Stimulated activated naive CD8-positive, alpha-beta T cell treated with anti-CD3 and anti-CD28 coated beads, Interleukin-15, Interleukin-2, amounts not matched to agents 100 ng/mL and 50 ng/mL, for 24 hours (primary cell): ENCODE measurements at regions not wholly inside any gene's neighbourhood (a gene's known extent, or its start where the extent isn't known, plus 50 kb on each side); places are given as distances from the start of the nearest gene placed in this dataset.

Experiments used
- H3K27ac Mint-ChIP-seq: one replicate; pipeline ENCODE4 v1.8.0; 2021; ENCODE audit warnings: mild to moderate bottlenecking, mixed read lengths
- H3K27me3 Mint-ChIP-seq: one replicate; pipeline ENCODE4 v1.8.0; 2021; ENCODE audit warnings: mixed read lengths
- H3K36me3 Mint-ChIP-seq: one replicate; pipeline ENCODE4 v1.8.0; 2021; ENCODE audit warnings: low read depth, mixed read lengths
- H3K4me1 Mint-ChIP-seq: one replicate; pipeline ENCODE4 v1.8.0; 2021; ENCODE audit warnings: low read depth, mixed read lengths
- H3K4me3 Mint-ChIP-seq: one replicate; pipeline ENCODE4 v1.8.0; 2021; ENCODE audit warnings: mild to moderate bottlenecking, mixed read lengths
- H3K9me3 Mint-ChIP-seq: one replicate; pipeline ENCODE4 v1.8.0; 2021; ENCODE audit warnings: mixed read lengths

DNA sequence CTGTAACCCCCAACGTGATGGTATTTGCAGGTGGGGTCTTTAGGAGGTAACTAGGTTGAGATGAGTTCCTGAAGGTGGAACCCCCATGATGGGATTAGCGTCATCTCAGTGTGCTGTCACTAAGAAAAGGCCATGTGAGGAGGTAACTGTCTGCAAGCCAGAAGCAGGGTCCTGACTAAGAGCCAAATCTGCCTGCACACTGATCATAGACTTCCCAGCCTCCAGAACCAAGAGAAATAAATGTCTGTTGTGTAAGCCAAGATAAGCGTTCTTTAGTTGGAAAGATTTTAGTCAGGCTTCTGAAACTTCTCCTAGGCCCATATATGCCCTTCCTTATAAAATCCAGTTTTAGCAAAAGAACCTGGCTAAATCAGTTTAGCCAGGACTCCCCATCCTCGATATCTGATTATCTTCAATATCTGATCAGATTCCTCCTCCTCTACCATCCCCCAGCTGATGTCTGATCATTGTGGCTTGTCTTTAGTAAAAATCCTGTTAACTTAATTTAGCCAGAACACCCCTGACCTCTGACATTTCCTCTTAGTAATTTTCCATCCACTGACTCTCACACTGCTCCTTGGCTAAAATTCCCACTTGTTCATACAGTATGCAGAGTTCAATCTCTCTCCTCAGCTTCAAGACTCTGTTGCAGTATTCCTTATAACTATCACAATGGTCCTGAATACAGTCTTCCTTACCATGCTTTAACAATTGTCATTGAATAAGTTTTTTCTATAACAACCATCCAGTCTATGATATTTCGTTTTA lies 835.4 kb upstream of the PHF14 start:
- H3K4me3 Mint-ChIP-seq = no peak overlapping the region
- H3K4me1 Mint-ChIP-seq = no peaks in the 10 kb centered on the region
- no peak overlapping the region for H3K27ac Mint-ChIP-seq
- peaks cover 5% of the 10 kb centered on the region for H3K9me3 Mint-ChIP-seq
- H3K36me3 Mint-ChIP-seq = no peaks in the 10 kb centered on the region
- H3K27me3 Mint-ChIP-seq = no peaks in the 10 kb centered on the region

DNA sequence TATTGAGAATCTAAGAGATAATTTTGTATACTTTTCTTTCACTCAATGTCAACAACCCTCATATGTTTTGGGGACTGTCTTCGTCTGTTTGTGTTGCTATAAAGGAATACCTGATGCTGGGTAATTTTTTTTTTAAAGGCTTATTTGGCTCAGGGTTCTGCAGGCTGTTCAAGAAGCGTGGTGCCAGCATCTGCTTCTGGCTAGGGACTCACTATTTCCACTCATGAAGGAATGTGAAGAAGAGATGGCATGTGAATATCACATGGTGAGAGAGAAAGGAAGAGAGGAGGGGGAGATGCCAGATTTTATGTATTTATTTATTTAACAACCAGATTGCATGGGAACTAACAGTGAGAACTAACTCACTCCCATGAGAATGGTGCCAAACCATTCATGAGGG lies 827.4 kb upstream of the PHF14 start:
- H3K27me3 Mint-ChIP-seq = no peaks in the 10 kb centered on the region
- H3K9me3 Mint-ChIP-seq = no peaks in the 10 kb centered on the region
- no peaks in the 10 kb centered on the region for H3K36me3 Mint-ChIP-seq
- H3K4me3 Mint-ChIP-seq = no peak overlapping the region
- H3K27ac Mint-ChIP-seq = no peak overlapping the region
- no peaks in the 10 kb centered on the region for H3K4me1 Mint-ChIP-seq

GRCh38 chr7:10156972-10157371 lies 816.7 kb upstream of the PHF14 start:
- H3K9me3 Mint-ChIP-seq = peaks cover 12% of the 10 kb centered on the region
- no peak overlapping the region for H3K4me3 Mint-ChIP-seq
- no peak overlapping the region for H3K27ac Mint-ChIP-seq
- no peaks in the 10 kb centered on the region for H3K27me3 Mint-ChIP-seq
- no peaks in the 10 kb centered on the region for H3K4me1 Mint-ChIP-seq
- no peaks in the 10 kb centered on the region for H3K36me3 Mint-ChIP-seq

- H3K4me1 Mint-ChIP-seq = no peaks in the 10 kb centered on the region
- H3K9me3 Mint-ChIP-seq = peaks cover 3% of the 10 kb centered on the region
- no peaks in the 10 kb centered on the region for H3K27me3 Mint-ChIP-seq
- no peak overlapping the region for H3K4me3 Mint-ChIP-seq
- H3K36me3 Mint-ChIP-seq = no peaks in the 10 kb centered on the region
- H3K27ac Mint-ChIP-seq = no peak overlapping the region
Observed at GRCh38 chr7:10181996-10182395, 791.7 kb upstream of the PHF14 start.

GRCh38 chr7:10192074-10192473 lies 781.6 kb upstream of the PHF14 start:
- Mint-ChIP-seq H3K27ac (no peak overlapping the region), H3K9me3 (no peaks in the 10 kb centered on the region), H3K36me3 (no peaks in the 10 kb centered on the region), H3K27me3 (no peaks in the 10 kb centered on the region), H3K4me3 (no peak overlapping the region), H3K4me1 (no peaks in the 10 kb centered on the region)

GRCh38 chr7:10205696-10206095 lies 768.0 kb upstream of the PHF14 start:
- H3K36me3 Mint-ChIP-seq = no peaks in the 10 kb centered on the region
- H3K9me3 Mint-ChIP-seq = no peaks in the 10 kb centered on the region
- no peaks in the 10 kb centered on the region for H3K27me3 Mint-ChIP-seq
- H3K4me1 Mint-ChIP-seq = no peaks in the 10 kb centered on the region
- H3K27ac Mint-ChIP-seq = no peak overlapping the region
- no peak overlapping the region for H3K4me3 Mint-ChIP-seq

DNA sequence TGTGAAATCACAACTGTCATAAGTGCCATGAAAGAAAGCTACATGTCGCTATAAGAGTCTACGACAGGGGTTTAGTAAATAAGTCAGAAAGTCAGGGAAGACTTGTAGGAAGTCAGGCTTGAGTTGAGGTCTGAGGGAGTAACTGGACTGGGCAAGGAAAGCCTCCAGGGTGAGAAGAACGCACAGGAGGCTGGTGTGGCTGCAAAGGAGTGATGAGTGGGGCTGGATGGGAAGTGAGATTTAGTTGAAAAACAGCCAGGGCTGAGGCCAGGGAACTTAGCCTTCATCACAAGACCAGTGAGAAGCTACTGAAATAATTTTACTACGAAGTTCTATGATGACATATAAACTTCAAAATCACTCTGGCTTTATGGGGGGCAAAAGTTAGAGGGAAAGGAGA lies 763.7 kb upstream of the PHF14 start:
- Mint-ChIP-seq H3K4me3 (no peak overlapping the region), H3K27me3 (no peaks in the 10 kb centered on the region), H3K36me3 (no peaks in the 10 kb centered on the region), H3K4me1 (no peaks in the 10 kb centered on the region), H3K9me3 (peaks cover 11% of the 10 kb centered on the region), H3K27ac (no peak overlapping the region)

GRCh38 chr7:10211016-10211415 lies 762.7 kb upstream of the PHF14 start:
- peaks cover 11% of the 10 kb centered on the region for H3K9me3 Mint-ChIP-seq
- H3K27ac Mint-ChIP-seq = no peak overlapping the region
- H3K4me1 Mint-ChIP-seq = no peaks in the 10 kb centered on the region
- H3K36me3 Mint-ChIP-seq = no peaks in the 10 kb centered on the region
- H3K4me3 Mint-ChIP-seq = no peak overlapping the region
- H3K27me3 Mint-ChIP-seq = no peaks in the 10 kb centered on the region

DNA sequence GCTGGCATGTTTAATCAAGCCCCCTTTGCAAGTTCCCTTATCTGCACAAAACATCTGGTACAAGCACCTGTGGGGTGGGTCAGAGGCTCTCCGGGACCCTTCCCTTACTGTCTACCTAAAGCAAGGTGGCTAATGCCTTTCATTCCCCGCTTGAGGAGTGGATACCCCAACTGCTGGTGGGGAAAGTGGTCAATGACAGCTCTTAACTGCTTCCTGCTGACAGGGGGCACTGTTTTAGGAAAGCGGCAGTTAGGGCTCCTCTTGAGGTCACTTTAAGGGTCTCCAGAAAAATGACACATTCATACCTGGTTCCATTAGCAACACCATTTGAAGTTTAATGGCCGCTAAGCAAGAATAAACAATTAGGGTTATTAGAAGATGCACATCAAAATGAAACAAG lies 761.8 kb upstream of the PHF14 start:
- no peaks in the 10 kb centered on the region for H3K27me3 Mint-ChIP-seq
- no peak overlapping the region for H3K4me3 Mint-ChIP-seq
- H3K4me1 Mint-ChIP-seq = no peaks in the 10 kb centered on the region
- no peaks in the 10 kb centered on the region for H3K36me3 Mint-ChIP-seq
- H3K9me3 Mint-ChIP-seq = peaks cover 11% of the 10 kb centered on the region
- H3K27ac Mint-ChIP-seq = no peak overlapping the region

- peaks cover 11% of the 10 kb centered on the region for H3K9me3 Mint-ChIP-seq
- H3K27ac Mint-ChIP-seq = no peak overlapping the region
- H3K4me1 Mint-ChIP-seq = no peaks in the 10 kb centered on the region
- no peaks in the 10 kb centered on the region for H3K27me3 Mint-ChIP-seq
- no peak overlapping the region for H3K4me3 Mint-ChIP-seq
- H3K36me3 Mint-ChIP-seq = no peaks in the 10 kb centered on the region
Observed at GRCh38 chr7:10212649-10213048, 761.0 kb upstream of the PHF14 start.

- Mint-ChIP-seq H3K27ac (no peak overlapping the region), H3K27me3 (no peaks in the 10 kb centered on the region), H3K4me3 (no peak overlapping the region), H3K36me3 (no peaks in the 10 kb centered on the region), H3K9me3 (peaks cover 16% of the 10 kb centered on the region), H3K4me1 (no peaks in the 10 kb centered on the region)
Observed at GRCh38 chr7:10216462-10216861, 757.2 kb upstream of the PHF14 start.

DNA sequence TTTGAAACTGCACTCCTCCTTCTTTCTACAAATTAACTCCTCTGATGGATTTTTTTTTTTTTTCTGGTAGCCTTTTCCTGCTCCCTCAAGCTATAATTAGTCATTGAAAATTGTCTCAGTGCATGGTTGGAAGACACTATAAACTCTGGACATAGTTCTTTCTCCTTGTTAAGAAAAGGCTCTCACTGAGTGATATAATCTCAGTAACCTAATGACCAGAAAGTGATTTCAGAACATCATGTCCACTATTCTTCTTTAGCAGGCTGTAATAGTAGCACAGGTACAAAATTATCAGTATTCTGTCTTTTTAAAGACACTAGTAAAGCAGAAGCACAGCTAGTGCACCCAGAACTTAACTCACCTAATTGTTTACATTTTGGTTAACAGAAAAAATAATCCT lies 752.6 kb upstream of the PHF14 start:
- Mint-ChIP-seq H3K36me3 (no peaks in the 10 kb centered on the region), H3K4me1 (no peaks in the 10 kb centered on the region), H3K27ac (no peak overlapping the region), H3K9me3 (peaks cover 9% of the 10 kb centered on the region), H3K27me3 (no peaks in the 10 kb centered on the region), H3K4me3 (no peak overlapping the region)

GRCh38 chr7:10222976-10223375 lies 750.7 kb upstream of the PHF14 start:
- Mint-ChIP-seq H3K4me3 (no peak overlapping the region), H3K36me3 (no peaks in the 10 kb centered on the region), H3K27me3 (no peaks in the 10 kb centered on the region), H3K4me1 (no peaks in the 10 kb centered on the region), H3K27ac (no peak overlapping the region), H3K9me3 (peaks cover 9% of the 10 kb centered on the region)

DNA sequence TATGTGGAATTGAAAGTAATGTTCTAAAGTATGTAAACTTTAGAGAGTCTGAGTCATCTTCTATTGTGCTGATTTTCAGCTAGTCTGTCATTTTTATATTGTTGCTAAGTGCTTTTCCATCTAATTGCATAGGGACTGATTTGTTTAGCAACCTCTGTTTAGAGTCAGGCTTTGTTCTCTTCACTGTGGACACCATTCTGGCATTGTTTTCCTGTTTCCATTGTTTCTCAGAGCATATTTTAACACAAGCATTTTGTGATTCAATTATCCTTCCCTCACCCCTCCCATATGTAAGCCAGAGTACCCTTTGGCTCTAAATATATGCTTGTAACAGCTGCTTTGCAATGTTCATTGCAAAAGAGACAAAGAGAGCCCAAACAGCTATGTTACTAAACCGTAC lies 748.4 kb upstream of the PHF14 start:
- Mint-ChIP-seq H3K27me3 (no peaks in the 10 kb centered on the region), H3K4me3 (no peak overlapping the region), H3K9me3 (peaks cover 5% of the 10 kb centered on the region), H3K27ac (no peak overlapping the region), H3K36me3 (no peaks in the 10 kb centered on the region), H3K4me1 (no peaks in the 10 kb centered on the region)

- no peaks in the 10 kb centered on the region for H3K27me3 Mint-ChIP-seq
- no peaks in the 10 kb centered on the region for H3K4me1 Mint-ChIP-seq
- H3K4me3 Mint-ChIP-seq = no peak overlapping the region
- no peaks in the 10 kb centered on the region for H3K36me3 Mint-ChIP-seq
- H3K27ac Mint-ChIP-seq = no peak overlapping the region
- peaks cover 5% of the 10 kb centered on the region for H3K9me3 Mint-ChIP-seq
Observed at GRCh38 chr7:10237306-10237705, 736.4 kb upstream of the PHF14 start.

- no peaks in the 10 kb centered on the region for H3K4me1 Mint-ChIP-seq
- H3K4me3 Mint-ChIP-seq = no peak overlapping the region
- H3K36me3 Mint-ChIP-seq = no peaks in the 10 kb centered on the region
- peaks cover 5% of the 10 kb centered on the region for H3K9me3 Mint-ChIP-seq
- H3K27me3 Mint-ChIP-seq = no peaks in the 10 kb centered on the region
- H3K27ac Mint-ChIP-seq = no peak overlapping the region
Observed at GRCh38 chr7:10238641-10239040, 735.0 kb upstream of the PHF14 start.
